ENCODE measurements at regions not wholly inside any gene's neighbourhood (a gene's known extent, or its start where the extent isn't known, plus 50 kb on each side); places are given as distances from the start of the nearest gene placed in this dataset.
A peak's percentile ranks its signal among the peaks of the same experiment; 100 is the strongest.
"Not testable (repeated sequence)": the region's sequence is repeated elsewhere in the genome, so short reads cannot be mapped to it uniquely, and the experiment has no call there.

DNA sequence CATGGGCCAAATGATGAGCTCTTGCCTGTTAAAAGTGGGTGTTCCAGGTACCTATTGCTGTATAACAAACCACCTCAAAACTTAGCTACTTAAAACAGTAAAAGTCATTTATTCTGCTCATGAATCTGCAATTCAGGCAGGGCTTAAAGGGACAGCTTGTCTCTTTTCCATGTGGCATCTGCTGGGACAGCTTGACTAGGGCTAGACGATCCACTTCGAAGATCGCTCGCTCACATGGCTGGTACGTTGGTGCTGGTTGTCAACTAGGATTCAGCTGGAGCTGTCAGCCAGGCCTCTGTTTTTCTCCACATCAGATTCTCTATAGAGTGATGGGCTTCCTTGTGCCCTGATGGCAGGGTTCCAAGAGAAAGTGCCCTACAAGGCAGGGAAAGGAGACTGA, 581.3 kb downstream of the NTRK3 start:
- no peak for DNase-seq (ENCODE audit: low read depth in 2 of 2)

DNA sequence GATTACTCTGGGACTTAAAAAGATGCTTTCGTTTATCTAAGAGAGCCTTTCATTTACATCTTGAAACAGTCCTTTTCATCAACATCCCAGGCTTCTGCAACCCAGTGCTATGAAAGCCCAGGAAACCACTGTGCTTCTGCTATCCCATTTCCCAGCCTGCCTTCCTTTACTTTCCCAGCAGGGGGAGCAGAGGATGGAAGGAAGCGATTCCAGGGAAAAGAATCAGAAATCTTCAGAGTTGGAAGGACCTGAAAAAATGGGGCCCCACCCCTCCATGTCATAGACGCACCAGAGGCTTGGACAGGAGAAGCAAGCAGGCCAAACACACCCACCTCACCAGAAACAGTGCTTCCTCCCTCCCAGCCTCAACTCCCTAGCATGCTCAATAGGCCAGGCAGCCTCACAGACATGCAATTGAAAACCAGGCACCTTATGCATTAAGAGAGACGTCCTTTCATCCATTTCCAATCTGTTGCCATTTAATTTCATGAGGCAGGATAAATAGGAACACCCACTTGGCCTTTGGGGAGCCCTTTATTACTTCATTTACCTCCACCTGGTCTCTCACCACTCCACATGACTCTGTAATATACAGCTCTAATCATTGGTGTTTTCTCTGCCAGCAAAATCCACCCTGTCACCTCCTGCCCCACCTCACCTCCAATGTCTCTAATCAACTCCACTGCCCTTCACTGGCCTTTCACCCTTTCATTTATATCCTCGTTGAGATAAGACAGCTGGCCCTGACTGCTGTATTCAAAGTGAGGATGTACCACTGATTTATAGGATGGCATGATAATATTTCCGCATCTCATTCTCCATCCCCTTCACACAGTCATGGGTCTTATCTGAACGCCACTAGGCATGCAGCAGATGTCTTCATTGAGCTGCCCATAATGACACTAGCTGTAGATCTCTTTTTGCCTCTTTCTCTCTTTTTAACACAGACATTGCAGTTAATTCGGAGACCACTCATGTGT, 583.9 kb downstream of the NTRK3 start:
- peak; percentile 3 to 9 for DNase-seq (ENCODE audit: low read depth in 2 of 2)

DNA sequence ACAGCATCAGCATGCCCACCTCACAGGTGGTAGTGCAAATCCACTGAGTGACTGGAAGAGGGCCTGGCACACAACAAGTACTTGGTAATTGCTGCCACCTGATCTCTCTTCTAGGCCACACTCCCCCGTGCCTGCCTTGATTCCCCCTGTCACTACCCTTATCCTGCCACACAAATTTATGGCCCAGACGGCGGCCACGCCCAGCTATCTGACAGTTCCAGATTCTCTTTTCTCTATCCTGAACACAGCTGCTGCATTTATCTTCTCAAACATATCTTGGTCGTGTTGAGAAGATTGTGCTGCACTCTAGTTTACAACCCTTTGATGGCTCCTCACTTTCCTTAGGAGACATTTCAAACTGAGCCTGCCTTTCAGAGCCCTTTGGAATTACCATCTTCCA, 585.2 kb downstream of the NTRK3 start:
- DNase-seq (ENCODE audit: low read depth in 2 of 2), result no peak

DNA sequence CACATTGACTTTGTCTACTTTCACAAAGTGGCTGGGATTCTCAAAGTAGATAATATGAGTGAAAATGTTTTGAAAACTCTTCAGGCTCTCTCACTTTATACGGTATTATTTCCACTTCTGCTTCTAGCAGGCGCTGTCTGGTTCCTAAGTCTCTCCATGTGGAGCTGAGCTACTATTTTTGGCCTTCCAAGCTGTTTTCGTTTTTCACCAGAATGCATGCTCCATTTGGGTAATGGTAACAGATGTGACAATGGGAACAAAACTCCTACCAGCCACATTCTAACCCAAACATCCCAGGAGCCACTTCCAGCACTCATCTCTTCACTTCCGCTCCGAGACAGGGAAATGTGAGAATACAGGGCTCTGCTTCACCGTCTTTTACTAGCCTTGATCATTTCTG, 586.7 kb downstream of the NTRK3 start:
- DNase-seq (ENCODE audit: low read depth in 2 of 2), result no peak

DNA sequence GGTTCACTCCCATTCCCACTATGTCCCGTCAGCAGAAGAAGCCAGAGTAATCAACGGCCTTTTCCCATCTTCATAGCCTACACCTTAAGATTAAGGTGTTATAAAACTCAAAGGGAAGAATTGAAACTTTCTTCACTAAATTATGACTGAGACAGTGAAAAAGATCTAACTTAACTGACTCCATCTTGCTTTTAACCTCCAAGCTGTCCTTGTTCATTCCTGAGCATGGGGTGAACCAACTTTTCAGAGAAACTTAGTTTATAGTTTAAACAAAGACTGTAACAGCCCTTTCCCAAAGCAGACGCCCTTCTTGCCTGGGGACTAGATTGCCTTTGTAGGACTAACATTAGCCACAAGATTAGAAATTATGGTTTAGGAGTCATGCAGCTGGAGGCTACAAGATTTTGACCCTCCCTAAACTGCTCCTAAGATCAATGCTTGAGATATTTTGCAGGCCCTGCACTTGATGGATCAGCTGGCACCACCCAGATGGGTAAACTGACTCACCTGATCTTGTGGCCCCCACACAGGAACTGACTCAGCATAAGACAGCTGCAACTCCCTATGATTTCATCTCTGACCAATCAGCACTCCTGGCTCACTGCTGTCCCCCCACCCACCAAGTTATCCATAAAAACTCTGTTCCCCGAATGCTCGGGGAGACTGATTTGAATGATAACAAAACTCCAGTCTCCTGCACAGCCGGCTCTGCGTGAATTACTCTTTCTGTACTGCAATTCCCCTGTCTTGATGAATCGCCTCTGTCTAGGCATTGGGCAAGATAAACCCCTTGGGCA, 587.6 kb downstream of the NTRK3 start:
- DNase-seq (ENCODE audit: low read depth in 2 of 2), result not testable (repeated sequence)

DNA sequence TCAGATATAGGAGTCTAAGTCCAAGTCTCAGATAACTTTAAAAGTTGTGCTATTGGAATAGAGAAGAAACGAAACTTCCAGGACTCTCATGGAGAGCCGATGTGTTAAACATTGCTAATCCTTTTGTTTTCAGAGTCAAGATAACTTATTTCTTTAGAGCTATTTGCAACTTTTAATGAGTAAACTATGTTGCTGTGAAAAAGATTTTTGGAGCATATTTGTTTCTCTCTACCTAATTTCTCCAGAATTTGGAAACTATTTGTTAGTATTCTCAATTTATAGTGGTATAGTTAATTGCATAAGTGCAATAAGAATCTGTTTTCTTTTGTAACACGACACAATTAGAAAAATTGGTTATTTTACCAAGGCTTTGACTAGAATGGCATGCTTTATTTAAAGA, 588.9 kb downstream of the NTRK3 start:
- no peak for DNase-seq (ENCODE audit: low read depth in 2 of 2)

DNA sequence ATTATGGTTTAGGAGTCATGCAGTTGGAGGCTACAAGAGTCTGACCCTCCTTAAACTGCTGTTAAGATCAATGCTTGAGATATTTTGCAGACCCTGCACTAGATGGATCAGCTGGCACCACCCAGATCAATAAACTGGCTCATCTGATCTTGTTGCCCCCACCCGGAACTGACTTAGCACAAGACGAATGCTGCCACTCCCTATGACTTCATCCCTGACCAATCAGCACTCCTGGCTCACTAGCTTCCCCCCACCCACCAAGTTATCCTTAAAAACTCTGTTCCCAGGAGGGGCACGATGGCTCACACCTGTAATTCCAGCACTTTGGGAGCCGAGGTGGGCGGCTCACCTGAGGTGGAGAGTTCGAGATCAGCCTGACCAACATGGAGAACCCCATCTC, 594.0 kb downstream of the NTRK3 start:
- no peak for DNase-seq (ENCODE audit: low read depth in 2 of 2)

DNA sequence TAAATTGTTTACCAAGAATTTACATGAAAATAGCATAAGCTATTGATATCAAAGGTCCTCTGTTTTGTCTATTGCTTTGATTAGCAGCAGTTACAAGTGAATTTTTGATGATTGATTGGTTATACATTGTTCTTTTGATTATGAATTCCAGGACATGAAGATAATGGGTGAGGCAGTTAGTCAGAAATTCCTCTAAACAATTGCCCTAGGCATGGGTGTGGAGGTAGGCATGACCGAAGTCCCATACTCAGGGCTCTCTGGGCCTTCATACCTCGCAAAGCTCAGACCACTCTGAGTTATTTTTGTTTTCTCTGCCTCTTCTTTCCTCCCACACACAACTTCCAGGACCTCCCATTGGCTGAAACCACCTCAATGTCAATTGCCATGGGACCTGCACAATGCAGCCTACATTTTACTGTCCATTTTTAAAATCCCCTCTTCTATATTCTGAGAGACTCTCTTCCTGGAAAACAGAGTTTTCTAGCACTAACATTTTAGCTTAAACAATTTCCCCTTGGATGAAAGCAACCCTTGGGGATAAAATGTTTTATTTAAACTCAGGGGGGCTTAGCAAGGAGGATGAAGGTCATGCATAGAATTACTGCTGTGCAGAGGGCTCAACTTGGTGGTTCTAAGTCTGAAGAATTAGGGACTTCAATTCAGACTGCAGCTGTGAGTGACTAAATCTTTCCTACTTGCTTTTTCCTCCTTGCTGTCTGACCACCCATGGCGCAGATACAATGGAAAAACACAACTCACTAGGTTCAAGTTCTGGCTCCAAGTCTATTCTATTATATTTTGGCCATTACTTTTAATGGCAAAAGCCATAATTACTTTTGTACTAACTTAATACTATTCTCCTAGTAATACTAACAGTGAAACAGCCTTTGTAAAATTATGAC, 594.8 kb downstream of the NTRK3 start:
- DNase-seq (ENCODE audit: low read depth in 2 of 2), result no peak

DNA sequence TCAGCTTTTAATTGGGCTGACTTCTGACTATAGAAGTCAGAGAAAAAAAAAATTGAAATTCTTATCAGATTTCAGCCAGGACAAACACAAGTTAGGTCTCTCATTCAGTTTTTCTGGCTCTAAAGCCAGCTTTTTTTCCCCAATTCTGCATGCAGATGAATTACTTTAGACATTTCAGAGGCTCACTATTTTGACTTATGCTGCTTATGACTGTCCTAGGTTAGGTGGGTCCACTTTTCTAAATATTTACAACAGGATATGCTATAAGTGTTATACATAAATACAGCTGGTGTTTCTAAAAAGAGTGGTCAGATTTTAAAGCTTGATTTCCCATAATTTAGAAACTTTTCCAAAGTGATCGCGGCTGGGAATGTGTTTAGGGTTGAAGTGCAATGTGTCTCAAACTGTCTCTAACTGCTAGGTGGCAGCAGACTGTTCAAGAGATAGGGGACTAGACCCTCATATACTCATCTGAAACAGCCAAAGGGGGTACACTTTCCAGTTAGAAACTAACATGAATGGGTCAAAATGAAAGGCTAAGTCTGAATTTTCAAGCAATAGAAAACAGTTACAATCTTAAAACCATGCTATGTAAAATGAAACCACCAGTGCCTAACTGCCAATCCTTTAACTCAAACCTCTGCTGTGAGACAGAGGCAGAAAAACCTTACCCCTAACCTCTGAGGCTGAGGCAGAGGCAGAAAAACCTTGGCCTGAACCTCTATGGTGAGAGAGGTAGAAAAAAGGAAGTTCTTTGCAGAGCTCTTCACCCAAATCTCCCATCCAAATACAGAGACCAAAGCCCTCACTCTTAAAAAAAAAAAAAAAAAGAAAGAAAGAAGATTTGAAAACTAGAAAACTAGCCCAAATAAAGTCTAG, 596.0 kb downstream of the NTRK3 start:
- DNase-seq (ENCODE audit: low read depth in 2 of 2), result no peak

DNA sequence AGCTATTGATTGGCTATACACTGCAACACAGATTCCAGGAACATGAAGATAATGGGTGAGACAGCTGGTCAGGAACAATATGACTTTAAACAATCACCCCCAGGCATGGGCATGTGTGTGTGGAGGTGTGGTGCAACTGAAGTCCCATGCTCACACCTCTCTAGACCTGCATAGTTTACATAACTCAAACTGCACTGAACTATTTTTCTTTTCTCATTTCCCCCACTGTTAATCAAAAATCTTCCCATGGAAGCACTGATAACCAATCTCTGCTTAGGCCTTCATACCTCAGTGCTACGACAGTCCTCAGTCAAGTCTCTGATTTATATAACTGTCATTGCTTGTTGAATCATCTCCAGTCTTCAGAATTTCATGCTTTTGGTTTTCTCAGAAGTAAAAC, 600.2 kb downstream of the NTRK3 start:
- DNase-seq (ENCODE audit: low read depth in 2 of 2), result no peak

DNA sequence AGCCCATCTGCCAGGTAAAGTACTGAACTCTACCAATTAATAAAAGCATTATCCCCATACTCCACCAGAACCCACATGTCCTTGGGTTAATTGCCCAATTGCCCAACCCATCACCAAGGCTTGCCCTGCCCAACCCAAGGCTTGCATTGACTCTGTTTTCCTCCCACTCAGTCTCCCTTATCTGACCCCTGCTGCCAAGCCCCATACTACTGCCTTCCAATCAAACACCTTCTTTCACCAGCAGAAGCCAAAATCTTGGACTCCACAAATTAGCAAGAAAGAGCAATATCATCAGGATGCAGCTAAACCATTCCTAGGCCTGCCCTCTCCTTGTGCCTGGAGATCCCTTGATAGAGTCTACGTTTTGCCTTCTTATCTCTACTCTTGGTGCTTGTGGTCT, 602.9 kb downstream of the NTRK3 start:
- no peak for DNase-seq (ENCODE audit: low read depth in 2 of 2)

DNA sequence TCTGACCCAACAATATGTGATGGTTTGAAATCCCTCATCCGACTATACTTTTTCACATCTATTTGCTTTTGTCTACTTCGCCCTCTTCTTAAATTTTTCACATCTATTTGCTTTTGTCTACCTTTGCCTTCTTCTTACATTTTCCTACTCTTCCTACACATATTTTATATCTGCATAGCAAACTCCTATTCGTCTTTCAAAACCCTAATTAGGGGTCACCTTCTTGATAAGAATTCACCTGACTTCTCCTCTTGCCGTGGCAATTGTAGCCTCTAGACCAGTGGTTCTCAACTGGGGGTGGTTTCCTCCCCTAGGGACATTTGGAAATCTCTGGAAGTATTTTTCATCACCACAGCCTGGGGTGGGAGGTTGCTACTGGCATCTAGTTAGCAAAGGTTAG, 607.4 kb downstream of the NTRK3 start:
- no peak for DNase-seq (ENCODE audit: low read depth in 2 of 2)

DNA sequence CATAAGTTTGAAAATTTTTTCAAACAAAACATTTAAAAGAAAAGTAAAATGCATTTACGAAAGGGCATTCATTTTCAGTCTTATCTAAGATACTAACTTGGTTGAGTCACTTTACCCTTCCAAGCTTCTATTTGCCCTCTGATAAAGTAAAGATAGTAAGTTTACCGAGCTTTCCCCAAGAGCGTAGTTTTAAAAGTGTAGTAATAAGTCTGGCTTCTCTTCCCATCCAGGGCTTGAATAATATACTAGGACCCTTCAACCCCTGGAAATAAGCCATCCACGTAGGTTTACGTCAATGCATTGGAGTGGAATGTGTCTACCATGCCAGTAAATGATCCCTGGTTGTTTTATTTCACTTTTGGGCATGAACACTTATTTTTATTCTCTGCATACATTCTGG, 608.3 kb downstream of the NTRK3 start:
- peak in 1 of 2 experiments; percentile 6 for DNase-seq (ENCODE audit: low read depth in 2 of 2)

DNA sequence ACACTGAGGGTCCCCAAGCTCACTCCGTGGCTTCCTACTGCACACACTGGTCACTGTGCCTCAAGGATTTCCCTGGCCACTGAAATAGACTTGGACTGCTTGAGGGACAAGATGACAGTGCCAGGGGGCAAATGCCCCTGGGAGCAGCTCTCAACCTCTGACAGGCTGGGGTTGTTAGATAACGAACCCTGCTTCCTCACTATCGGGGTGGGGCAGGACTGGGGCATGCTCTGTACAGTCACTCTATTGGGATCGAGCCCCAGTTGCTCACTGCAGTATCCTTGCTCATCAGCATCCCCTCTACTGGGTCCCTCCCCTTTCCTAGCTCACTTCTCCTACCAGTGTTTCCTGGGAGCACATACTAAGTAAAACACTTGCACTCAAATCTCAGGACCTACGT, 610.8 kb downstream of the NTRK3 start:
- no peak for DNase-seq (ENCODE audit: low read depth in 2 of 2)

DNA sequence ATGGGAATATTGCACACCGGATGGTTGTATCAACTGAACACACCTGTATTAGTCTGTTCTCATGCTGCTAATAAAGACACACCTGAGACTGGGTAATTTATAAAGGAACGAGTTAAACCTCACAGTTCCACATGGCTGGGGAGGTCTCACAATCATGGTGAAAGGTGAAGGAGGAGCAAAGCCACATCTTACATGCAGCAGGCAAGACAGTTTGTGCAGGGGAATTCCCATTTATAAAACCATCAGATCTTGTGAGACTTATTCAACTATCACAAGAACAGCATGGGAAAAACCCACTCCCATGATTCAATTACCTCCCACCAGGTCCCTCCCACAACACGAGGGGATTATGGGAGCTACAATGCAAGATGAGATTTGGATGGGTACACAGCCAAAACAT, 613.5 kb downstream of the NTRK3 start:
- DNase-seq (ENCODE audit: low read depth in 2 of 2), result not testable (repeated sequence)

DNA sequence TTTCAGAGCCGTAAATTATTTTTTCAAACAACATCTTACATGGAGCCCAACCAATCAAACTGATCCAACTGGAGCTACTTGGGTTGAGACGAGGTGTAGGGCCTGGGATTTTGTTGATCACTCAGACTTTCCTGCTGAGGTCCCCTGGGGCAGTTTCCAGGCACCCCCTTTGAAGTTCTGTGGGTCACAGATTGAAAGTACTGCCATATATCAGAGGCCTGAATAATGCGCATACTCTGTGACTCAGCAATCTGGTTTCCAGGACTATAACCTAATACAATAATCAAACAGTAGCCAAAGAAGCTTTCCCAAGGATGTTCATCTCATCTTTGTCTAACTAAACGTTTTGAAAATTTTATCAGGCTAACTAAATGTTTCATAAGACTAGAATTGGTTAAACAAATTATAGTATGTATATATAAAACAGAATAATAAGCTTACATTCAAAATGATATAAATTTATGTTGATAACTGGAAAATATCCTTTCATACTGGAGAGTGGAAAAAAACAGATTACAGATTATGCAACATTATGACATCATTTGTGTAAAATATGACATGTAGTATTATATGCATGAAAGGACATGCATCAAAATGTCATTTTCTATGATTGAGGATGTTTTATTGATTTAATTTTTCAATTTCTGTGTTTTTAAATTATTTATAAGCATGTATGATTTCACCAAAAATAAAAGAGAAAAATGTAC, 617.1 kb downstream of the NTRK3 start:
- DNase-seq (ENCODE audit: low read depth in 2 of 2), result no peak

DNA sequence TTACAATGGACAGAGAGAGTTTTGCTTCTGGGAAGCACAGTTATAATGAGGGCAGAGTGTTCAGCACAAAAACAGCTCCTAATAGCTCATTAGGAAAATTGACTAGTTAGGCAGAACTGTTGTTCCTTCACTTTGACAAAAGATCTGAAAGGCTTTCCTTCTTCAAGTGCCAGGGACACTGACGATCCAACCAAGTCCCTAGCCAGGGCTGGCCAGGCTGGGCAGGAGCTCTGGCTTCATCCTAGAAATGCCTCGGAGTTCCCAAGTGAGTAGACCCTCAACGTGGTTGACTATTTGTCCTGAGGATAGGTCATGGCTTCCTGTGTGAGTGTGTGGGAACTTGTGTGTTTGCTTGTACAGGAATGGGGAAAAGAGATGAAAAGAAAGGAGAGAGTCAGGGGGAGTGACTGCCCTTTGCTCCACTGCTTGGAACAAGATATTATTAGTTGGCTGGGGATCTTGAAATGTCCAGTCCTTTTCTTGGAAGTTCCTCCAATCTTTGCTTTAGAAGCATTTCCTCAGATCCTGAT, 617.9 kb downstream of the NTRK3 start:
- no peak for DNase-seq (ENCODE audit: low read depth in 2 of 2)

DNA sequence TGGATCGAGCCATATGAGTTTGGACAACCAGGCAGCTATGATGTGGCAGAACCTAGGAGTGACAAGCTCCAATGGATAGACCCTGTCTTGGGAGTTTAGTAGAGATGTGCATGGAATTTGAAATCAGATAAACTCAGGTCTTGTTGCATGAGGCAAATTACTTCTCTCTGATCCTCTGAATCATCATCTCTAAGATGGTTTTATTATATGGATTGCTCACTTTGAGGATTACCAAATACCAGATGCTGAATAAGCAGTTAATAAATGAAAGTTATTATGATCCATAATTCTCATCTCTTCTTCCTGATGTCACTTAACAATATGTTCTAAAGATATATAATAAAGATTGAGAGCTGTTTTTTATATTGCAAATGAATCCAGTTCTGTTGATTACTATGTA, 622.2 kb downstream of the NTRK3 start:
- no peak for DNase-seq (ENCODE audit: low read depth in 2 of 2)

DNA sequence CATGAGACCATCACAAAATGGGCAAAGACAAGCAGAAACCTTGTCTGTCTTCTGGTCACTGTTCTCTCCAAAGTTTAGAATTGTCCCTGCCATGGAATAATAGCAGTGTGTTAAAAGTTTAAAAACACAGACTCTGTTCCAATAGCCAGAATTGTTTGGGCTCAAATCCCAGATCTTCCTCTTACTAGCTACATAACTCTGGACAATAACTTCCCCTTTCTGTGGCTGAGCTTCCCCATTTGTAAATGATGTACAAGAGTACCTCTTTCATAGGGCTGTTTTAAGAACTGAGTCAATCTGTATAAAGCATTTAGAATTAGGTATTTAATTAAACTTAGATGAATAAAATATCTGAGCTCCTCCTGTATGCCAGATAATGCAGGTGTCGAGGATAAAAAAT, 623.0 kb downstream of the NTRK3 start:
- DNase-seq (ENCODE audit: low read depth in 2 of 2), result no peak

DNA sequence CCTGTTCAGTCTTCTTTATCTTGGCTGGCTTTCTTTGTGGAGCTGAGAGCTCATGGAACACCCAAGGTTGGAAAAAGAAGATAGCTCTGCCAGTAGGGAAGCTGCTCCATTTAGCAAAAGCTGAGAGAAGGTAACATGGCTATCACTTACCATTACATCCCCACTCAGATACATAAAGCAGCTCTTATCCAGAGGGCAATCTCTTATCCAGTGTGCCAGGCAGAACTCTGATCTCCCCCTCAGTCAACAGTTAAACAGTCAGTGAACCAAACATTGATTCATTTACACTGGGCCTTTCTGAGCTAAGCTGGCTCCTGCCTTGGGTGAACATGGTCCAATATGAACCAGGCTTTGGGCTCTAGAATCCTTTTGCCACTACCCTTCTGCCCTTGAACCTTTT, 624.2 kb downstream of the NTRK3 start:
- DNase-seq (ENCODE audit: low read depth in 2 of 2), result no peak

Measured in fibroblast of skin of left biceps (primary cell).